NCI-H2107 treated with DMSO at 0.1 percent for 48 hours (cell line): ENCODE measurements at regions not wholly inside any gene's neighbourhood (a gene's known extent, or its start where the extent isn't known, plus 50 kb on each side); places are given as distances from the start of the nearest gene placed in this dataset.
"Not testable (repeated sequence)": the region's sequence is repeated elsewhere in the genome, so short reads cannot be mapped to it uniquely, and the experiment has no call there.

Experiments
- DNase-seq: peaks from one replicate; lab custom pipeline; 2025; ENCODE audit not compliant: unreplicated experiment; lab: John Stamatoyannopoulos, UW

DNA sequence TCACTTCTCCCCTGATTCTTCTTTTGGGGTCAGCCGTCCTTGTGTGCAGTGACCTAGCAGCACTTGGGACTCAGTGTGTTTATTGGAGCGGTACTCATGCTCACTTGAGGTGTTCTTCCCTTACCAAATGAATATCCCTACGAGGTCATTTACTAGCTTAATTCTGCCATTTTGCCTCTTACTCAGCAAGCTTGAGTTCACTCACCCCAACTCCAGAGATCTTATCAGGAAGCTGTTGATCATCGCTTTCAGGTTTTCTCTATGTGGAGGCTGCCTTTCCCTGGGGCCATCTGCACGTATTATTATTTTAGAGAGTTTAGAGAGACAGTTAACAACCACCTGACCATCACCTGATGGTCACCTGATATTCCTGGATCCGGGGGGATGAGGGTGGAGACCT is 1466.0 kb upstream of the GOT2 start:
- DNase-seq = no peak

DNA sequence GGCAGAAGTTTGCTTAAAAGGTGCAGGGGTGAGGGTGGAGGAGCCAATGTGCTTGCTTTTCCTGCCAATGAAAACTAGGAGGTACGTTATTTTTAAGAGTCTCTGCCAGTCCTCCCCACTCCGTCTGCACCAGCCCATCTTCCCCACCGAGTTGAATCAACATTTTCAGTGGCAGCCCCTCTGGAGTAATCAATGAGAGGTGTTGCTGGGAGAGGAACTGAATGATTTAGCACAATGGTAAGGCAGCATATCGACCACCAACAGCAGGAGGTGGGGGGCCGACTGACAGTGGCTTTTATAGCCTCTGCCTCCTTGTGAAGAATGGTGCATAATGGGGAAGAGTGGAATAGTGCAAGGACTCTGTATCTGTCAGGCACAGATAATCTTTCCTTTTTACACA is 1465.0 kb upstream of the GOT2 start:
- no peak for DNase-seq

DNA sequence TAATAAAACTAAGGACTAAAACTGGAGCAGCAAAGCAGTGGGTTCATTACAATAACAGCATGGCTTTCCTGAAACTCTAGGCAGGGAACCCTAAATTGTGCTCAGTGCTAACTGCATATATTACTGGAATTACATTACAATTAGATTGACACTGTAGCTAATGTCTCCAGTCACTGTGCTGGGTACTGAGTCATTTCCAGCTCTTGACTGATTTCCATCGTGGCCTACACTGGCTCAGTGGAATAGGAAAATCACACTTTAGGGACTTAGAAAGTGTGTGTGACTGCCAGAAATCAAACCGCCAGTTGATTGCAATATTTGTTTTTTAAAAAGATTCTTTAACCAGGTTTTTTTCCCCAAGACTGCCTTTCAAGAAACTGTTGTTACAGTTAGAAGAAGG is 1447.4 kb upstream of the GOT2 start:
- no peak for DNase-seq

DNA sequence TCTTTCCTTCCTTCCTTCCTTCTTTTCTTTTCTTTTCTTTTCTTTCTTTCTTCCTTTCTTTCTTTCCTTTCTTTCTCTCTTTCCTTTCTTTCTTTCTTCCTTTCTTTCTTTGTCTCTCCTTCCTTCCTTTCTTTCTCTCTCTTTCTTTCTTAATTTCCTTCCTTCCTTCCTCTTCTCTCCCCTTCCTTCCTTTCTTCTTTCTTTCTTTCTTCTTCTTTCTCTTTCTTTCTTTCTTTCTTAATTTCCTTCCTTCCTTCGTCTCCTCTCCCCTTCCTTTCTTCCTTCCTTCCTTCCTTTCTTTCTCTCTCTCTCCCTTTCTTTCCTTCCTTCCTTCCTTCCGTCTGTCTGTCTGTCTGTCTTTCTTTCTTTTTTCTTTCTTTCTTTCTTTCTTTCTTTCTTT is 1446.5 kb upstream of the GOT2 start:
- DNase-seq = no peak

DNA sequence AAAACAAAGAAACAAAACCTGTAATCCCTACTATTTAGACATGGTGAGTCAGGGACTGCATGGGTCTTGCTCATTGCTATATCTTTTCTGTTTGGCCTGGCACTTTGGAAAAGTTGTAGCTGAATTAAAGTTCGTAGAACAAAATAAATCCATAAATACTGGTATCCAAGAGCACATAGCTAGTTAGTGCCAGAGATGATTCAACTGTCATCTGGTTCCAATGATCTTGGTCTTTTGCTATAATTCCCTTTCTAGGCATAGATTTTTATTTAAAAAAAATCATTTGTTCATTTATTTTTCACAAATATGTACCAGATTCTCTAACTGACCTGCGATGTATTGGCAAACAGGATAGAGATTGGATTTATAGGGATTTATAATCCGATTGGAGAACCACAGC is 1436.1 kb upstream of the GOT2 start:
- no peak for DNase-seq

DNA sequence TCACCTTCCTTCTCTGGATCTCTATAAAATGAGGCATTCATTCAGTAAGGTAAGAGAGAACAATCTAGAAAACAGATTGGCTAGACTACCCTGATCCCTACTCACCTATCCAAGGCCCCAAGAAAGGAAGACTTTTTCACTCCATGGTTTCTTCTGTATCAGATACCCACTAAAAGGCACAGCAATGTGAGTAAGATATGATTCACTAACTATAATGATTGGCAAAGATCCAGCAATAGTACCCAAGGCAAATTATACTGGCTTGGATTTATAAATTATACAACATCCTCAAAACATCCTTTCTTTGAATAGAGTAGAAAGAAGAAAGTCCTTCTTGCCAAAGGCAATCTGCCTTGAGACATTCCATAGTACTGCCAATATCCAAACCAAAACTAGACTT is 1432.0 kb upstream of the GOT2 start:
- DNase-seq = no peak

DNA sequence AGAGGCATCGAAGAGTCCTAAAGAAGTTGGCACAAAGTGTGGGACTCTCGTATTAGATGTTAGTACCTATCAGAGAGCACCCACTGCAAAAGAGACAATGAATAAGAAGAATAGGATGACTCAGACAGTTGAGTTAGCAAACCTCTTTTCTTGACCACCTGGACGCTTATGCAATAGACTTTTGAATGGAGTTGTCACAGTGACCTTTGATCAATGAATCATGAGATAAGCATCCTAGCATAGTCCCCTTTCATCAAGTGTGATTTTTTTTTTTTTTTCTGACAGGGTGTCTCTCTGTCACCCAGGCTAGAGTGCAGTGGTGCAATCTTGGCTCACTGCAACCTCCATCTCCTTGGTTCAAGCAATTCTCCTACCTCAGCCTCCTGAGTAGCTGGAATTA is 1417.9 kb upstream of the GOT2 start:
- DNase-seq = no peak

DNA sequence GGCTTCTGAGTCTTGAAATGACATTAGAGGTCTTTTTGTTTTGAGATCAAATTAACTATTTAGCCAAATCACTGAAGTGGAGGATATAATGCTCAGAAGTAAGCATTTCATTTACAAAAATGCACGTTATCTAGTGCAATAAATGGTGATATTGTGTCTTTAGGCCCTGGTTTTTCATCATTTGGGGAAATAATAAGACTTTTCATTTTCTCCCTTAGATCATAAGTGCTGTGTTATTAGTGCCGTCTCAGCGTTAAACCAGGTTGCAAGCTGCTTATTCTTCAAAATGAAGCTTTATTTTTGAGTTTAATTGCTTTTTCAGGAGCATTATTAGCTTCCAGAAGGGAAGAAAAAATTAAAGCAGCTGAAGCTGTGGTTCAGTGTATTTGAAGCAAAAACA is 1416.8 kb upstream of the GOT2 start:
- no peak for DNase-seq

DNA sequence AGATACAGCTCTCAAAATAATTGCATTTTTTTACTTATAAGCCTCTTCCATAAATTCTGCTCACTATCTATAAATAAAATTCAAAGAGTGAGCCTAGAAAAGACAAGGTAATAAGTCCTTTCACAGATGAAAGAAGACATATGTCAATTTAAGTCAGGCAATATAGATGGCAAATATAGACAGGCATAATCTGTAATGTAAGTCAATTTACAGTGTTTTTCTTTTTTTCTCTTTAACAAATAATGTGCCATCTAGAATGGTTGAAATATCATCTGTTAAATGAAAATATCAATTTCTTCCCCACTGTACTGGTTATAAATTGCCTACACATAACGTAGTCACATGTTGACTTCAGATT is 1409.2 kb upstream of the GOT2 start:
- no peak for DNase-seq

DNA sequence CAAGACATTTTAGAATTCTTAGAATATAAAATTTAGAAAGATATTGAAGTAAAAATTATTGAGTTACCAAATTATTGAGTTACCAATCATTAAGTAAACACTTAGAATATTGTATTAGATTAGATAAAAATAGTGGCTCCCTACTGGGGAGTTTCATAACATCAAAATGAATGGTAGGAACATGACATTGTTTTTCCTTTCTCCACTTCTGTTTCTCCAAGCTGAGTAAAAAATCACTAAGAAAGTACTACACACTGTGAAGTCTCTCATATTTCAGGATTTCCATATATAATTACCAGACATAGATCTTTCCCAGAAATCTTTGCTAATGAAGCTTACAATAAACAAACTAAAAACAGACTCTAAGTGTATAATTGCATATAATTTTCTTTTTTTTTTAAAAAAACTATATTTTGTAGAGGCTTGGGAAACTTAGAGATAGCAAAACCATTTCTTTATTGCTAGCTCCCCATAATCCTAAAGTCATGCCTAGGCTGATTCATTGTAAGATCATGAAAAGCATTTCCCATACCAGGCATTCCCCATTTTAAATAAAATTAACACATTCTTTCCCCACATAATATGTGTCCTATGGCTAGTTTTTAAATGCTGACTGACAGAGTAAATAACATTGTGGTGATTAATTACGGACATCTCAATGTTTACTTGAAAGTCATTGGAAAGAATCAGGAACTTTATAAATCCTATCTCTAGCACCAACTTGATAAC is 1408.7 kb upstream of the GOT2 start:
- DNase-seq = no peak

DNA sequence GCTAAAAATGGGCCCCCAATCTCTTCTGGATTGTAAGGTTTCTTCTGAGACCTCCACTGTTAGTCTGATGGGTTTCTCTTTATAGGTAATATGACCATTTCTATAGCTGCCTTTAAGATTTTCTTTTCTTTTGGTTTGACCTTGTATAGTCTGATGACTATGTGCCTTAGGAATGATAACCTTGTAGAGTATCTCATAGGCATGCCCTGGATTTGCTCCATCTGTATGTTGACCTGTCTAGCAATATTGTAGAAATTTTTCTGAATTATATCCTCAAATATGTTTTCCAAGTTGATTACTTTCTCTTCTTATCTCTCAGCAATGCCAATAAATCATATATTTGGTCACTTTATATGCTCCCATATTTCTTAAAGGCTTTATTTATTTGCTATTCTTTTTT is 1403.8 kb upstream of the GOT2 start:
- DNase-seq = no peak

DNA sequence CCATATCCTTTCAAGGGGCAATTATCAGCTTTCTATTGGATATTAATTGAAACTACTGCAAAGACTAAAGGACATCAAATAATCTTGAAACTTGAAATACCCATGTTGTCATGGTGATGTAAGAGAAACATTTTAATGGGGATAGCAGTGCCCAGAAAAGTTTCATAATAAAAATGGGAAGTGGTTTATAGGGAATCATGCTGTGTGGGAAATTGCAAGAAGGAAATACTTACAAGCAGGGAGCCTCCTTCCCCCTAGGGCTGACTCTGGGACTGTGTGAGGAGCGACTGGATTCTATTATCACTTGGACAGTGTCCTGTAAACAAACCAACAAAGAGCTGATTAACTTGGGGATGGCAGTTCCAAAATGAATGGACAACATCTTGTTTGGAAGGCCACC is 1393.1 kb upstream of the GOT2 start:
- DNase-seq = no peak

DNA sequence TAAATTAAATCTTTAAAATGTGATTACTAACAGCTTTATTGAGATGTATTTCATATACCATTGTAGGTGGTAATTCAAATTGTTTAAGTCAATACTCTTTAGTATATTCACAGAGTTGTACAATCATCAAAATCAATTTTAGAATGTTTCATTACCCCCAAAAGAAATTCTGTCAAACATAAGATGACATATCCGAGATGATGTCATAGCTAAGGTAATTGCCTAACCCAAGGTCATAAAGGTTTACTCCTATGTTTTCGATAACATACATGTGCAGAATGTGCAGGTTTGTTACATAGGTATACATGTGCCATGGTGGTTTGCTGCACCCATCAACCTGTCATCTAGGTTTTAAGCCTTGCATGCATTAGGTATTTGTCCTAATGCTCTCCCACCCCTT is 1392.0 kb upstream of the GOT2 start:
- not testable (repeated sequence) for DNase-seq

DNA sequence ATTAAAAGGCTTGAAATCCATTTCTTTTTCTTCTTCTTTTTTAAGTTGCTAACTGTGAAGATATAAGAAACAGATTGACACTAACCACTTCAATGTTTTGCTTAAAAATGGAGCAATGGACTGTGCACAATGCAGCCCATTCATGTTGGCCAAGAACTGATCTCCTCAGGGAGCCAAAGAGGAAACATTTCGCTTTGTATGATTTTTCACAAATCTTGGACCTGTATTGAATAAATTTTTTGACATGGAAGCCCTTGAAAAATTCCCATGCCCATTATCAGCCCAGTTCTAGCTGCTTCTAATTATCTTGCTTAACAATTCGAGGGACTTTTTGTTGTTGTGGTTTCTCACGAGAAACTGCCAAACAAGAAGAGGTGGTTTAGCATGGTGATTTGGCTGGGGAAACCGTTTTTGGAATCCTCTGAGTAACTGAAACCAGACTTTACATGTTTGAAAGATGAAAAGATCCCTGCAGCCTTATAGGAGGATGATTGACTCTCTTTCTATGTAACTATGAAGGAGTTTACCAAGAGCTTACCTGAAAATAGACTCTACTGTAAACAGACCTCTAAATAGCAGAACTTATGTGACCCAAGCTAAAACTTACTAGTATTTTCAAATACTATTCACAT is 1389.4 kb upstream of the GOT2 start:
- no peak for DNase-seq

DNA sequence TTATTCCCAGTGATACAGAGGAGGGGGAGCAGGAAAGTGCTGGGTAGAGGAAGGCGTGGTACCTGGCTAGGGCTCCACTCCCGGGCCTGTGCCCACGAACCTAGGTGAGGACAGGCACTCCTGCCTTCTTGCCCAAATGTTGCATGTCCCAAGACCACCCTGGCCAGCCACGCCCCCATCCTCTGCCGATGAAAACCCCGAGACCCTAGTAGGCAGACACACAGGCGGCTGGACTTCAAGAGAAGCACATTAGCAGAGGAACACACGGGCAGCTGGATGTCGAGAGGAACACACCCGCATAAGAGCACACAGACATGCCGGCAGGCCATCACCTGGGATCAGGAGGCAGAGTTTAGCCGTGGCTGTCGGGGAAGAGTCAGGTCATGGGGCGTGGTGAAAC is 1386.5 kb upstream of the GOT2 start:
- DNase-seq = no peak

DNA sequence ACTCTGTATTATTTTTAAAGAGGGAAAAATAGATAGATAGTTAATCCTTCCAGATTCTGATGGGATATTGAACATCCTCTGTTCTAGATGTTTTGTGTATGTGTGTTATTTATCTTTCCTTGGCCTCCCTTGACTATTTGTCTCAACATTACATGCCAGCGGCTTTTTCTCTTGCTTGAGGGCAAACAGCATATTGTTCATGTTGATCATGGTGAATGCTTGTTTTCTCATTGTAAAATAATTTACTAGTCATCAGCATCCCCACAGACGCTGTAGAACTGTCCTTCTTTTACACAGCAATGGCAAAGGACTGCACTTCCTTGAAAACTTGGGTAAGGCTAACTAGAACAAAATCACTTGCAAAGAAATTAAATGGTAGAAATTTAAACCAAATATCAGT is 1376.4 kb upstream of the GOT2 start:
- DNase-seq = no peak

DNA sequence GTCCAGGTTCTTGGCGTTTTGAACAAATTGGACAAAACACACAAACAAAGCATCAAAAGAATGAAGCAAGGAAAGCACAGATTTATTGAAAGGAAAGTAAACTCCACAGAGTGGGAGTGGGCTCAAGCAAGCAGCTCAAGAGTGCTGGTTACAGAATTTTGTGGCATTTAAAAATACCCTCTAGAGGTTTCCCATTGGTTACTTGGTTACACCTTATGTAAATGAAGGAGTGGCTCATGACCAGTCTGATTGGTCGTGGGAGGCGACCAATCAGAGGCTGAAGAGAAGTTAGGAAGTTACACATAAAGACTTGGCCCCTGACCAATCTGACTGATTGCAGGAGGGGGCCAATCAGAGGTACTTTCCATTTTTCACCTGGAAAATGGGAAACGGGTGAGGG is 1373.8 kb upstream of the GOT2 start:
- no peak for DNase-seq

DNA sequence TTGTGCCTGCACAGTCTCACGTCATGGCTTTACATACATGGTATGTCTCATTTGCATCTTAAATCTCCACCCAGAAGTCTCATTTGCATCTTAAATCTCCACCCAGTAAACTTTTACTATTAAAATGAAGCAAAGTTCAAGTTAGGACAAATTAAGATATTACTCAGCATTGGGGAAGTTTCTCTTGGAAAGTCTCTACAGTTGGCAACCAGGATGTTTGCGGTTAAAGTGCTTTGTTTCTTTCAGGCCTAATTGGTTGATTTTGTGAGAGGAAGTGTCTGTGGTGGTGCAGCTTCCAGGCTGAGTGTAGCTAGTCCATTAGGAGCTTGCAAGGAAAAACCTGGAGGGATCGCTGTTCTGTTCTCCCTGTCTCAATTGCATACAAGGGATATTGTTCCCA is 1373.3 kb upstream of the GOT2 start:
- no peak for DNase-seq

DNA sequence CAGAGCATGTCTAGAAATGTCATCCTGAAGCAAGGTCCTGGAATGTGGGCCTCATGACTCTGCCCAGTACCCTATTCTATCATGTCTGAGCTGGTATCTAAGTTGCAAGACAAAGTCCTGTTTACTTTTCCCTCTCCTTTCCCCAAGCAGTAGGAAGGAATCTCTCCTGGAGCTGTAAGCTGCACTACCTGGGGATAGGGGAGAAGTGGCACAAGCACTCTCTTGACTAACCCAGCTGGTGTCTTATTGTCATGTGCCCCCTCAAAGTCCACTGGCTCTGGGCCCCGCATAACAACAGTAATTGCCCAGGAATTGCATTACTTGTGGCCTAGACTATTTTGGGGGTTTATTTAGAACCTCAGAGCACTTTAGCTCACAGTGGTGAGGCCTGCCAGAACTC is 1366.3 kb upstream of the GOT2 start:
- DNase-seq = no peak

DNA sequence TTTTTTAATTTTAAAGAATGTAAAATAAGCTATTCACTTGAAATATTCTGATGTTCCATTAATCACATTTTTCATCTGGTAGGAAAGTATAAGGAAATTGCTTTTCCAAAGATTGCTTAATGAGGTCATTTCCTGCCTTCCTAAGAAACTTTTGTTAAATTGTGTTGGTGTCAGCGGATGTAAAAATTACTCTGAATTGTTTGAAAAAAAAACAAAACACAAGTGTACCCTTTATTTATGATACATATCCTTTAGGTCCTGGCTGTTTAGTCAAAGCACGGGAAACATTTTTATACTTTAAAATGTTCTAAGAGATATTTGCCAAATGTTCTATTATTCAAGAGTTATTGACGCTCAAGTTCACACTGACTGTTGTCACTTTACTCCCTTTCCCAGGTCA is 1357.4 kb upstream of the GOT2 start:
- DNase-seq = no peak

DNA sequence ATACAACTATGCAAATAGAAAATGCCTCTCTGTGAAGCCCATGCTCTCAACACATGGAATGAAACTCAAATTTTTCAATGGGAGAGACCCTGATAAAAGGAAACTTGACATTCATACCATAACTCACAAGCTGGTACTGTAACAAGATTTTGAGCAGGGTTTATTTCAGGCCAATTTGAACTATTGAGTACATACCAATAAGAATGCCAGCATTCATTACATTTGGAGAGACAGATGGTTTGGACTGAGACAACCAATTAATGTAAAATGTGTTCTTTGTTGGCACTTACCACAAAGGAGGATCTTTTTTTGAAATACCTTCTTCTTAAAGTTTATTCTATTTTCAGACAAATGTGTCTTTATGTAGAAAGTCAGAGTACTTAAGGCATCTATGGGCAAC is 1357.0 kb upstream of the GOT2 start:
- DNase-seq = no peak

DNA sequence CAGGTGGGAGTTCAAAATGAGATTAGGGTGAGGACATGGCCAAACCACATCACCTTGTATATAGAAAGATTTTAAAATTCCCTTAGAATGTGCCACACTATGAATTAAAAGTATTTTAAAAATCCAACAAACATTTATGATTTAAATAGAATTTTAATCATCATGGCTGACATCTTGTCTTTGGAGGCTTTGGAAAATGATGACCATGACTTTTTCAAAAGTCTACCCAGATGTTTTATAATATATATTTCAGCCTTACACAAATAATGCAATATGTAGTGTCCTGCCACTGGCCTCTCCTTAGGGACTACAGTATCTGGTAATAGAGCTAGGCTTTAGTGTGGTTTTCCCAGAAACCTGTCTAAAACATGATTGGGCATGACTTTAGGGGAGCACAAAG is 1353.4 kb upstream of the GOT2 start:
- no peak for DNase-seq

DNA sequence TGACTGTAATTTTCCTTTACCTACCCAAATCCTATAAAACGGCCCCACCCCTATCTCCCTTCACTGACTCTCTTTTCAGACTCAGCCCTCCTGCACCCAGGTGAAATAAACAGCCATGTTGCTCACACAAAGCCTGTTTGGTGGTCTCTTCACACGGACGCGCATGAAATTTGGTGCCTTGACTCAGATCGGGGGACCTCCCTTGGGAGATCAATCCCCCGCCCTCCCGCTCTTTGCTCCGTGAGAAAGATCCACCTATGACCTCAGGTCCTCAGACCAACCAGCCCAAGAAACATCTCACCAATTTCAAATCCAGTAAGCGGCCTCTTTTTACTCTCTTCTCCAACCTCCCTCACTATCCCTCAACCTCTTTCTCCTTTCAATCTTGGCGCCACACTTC is 1344.7 kb upstream of the GOT2 start:
- not testable (repeated sequence) for DNase-seq
